ENCODE measurements at regions not wholly inside any gene's neighbourhood (a gene's known extent, or its start where the extent isn't known, plus 50 kb on each side); places are given as distances from the start of the nearest gene placed in this dataset.
A peak's percentile ranks its signal among the peaks of the same experiment; 100 is the strongest.
"Not testable (repeated sequence)": the region's sequence is repeated elsewhere in the genome, so short reads cannot be mapped to it uniquely, and the experiment has no call there.

DNA sequence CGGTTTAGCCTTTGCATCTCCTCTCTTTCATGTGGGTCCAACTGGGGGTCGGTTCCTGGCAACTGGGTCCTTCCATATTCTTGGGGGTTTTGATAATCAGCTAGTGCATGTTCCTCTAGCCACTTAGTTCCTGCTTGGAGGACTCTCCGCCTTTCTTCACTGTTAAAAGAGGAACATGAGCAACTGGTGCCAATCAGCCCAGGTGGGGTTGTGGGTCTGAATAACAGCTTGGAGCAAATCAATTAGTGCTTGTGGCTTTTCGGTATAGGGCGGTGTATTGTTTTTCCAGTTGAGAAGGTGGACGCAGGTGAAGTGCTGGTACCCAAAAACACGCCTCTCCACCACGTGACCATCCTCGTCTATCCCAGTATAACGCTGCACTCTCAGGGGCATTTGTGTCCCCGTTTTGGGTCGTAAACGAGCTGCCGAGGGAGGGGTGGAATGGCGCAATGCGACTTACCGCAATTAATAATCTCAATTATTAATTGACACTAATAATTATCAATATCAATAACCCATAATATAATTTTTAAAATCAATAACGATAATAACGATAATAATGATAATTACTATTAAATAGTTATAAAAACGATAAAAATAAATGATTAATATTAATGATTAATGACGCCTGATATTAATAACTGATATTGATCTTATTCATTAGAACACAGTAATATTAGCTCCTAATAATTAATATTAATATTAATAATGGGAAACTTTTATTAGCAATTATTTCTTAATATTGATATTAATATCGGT is 51.9 kb upstream of the ALG1L2 start:
- FAIRE-seq, result peak; percentile 84
- not testable (repeated sequence) for DNase-seq (ENCODE audit: low spot score in 2 of 2)

All from frontal cortex (tissue), 3 donors.